ENCODE measurements at regions not wholly inside any gene's neighbourhood (a gene's known extent, or its start where the extent isn't known, plus 50 kb on each side); places are given as distances from the start of the nearest gene placed in this dataset.

DNA sequence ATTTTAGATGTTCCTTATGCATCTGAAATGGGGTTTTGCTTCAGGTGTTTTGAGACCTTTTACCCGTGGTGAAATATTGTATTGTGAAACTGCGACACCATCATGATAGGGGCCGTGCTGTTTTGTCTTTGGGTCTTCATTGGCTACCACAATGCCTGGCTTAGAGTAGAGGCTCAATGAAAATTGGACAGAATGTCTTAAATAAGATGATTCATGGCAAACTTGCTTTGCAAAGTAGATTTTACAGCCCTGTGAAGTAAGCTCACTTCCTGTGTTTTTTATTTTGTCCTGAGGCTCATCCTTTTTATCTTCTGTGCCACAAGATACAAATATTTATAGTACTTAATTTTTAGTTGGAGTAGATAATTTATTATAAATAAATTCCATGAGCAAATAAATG, 111.3 kb upstream of the FRMD6 start:
- Mint-ChIP-seq H3K4me3 (no peak overlapping the region), H3K27ac (no peak overlapping the region)
- WGBS (ENCODE audit: insufficient coverage) = 87% methylated on average over 3 of the region's 3 CpGs

DNA sequence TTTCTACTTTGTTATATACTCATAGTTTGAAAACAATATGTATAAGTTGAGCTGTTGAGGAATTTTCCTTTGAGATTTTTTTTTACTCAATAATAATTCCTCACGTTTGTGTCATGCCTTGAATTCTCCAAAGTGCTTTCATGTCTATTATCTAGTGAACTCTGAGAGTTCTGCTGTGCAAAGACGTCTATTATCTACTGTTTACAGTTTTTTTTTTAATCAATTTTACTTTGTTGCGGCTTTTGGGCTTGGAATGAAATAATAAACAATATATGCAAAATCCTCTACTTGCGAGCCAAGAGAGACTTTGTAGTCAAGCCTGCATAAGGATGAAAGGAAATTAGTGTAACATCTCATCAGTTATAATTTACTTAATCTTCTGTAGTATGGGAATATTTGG, 107.2 kb upstream of the FRMD6 start:
- ChIA-PET POLR2A (no interaction called here), CTCF (no interaction called here)
- no peaks in the 10 kb centered on the region for H3K4me1 Mint-ChIP-seq
- Histone ChIP-seq H3K4me3 (ENCODE audit: control insufficient read depth in 1 of 2, extremely low read depth in 1 of 2, low read length in 1 of 2) (no peak overlapping the region), H3K27me3 (replicated peaks in 1 of 2; ENCODE audit: control insufficient read depth in 2 of 2, extremely low read depth in 1 of 2, insufficient read depth in 2 of 2, low read length in 1 of 2) (no peaks in the 10 kb centered on the region), H3K4me1 (ENCODE audit: control insufficient read depth in 1 of 2, extremely low read depth in 1 of 2, insufficient read depth in 2 of 2, low read length in 2 of 2) (peaks cover 0 to 3% of the 10 kb centered on the region in 2 experiments), H3K36me3 (ENCODE audit: control insufficient read depth in 2 of 2, extremely low read depth in 1 of 2, insufficient read depth in 1 of 2, low read length in 1 of 2) (no peaks in the 10 kb centered on the region), H3K27ac (ENCODE audit: low read length) (no peak overlapping the region), H3K9me3 (no peaks in the 10 kb centered on the region)
- H3K27me3 Mint-ChIP-seq = peaks cover 16 to 20% of the 10 kb centered on the region in 2 donors
- no peak overlapping the region for H3K4me3 Mint-ChIP-seq
- no peaks in the 10 kb centered on the region for H3K9me3 Mint-ChIP-seq
- no peaks in the 10 kb centered on the region for H3K36me3 Mint-ChIP-seq
- no peak for ATAC-seq (replicated peaks in 1 of 4)
- no peak overlapping the region for H3K27ac Mint-ChIP-seq
- DNase-seq = no peak
- WGBS (ENCODE audit: insufficient coverage) = no CpG with 5 or more reads among the region's 4 CpGs

More for the DNA sequence above, 111.3 kb upstream of the FRMD6 start:
- Mint-ChIP-seq H3K27me3 (peaks cover 11% of the 10 kb centered on the region in 2 donors), H3K36me3 (no peaks in the 10 kb centered on the region), H3K9me3 (peaks cover 0 to 4% (median 0%) of the 10 kb centered on the region in 3 donors), H3K4me1 (no peaks in the 10 kb centered on the region)
- Histone ChIP-seq H3K27ac (ENCODE audit: low read length) (no peak overlapping the region), H3K27me3 (replicated peaks in 1 of 2; ENCODE audit: control insufficient read depth in 2 of 2, extremely low read depth in 1 of 2, insufficient read depth in 2 of 2, low read length in 1 of 2) (peaks cover 0 to 2% of the 10 kb centered on the region in 2 experiments), H3K4me3 (ENCODE audit: control insufficient read depth in 1 of 2, extremely low read depth in 1 of 2, low read length in 1 of 2) (no peak overlapping the region), H3K36me3 (ENCODE audit: control insufficient read depth in 2 of 2, extremely low read depth in 1 of 2, insufficient read depth in 1 of 2, low read length in 1 of 2) (no peaks in the 10 kb centered on the region), H3K9me3 (no peaks in the 10 kb centered on the region), H3K4me1 (ENCODE audit: control insufficient read depth in 1 of 2, extremely low read depth in 1 of 2, insufficient read depth in 2 of 2, low read length in 2 of 2) (peaks cover 0 to 3% of the 10 kb centered on the region in 2 experiments)
- DNase-seq (no peak), ATAC-seq (replicated peaks in 1 of 4) (no peak)
- ChIA-PET CTCF (interaction anchor here in 1 of 2 donors (0.5 kb wide), 1 partner anchor 1615 kb away, joined by 4 read pairs; no protein-coding TSS in a partner anchor), POLR2A (no interaction called here)

DNA sequence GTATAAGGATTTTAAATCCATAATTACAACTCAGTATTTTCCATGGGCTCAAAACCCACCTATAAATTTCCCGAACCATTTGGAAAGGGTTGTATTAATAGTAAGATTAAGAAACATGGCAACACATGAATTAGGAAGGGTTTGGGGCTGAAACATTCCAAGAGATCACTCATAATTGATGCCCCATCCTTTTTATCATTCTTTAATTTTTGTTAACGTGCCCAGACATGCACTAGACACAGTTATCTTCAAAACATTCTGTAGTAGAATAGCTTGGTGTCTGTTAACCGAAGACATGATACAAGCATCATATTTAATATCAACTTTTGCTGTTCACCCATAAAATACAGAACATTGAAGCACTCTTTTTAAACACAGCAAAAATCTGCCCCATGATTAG, 106.8 kb upstream of the FRMD6 start:
- Mint-ChIP-seq H3K9me3 (no peaks in the 10 kb centered on the region), H3K27me3 (peaks cover 16 to 20% of the 10 kb centered on the region in 2 donors), H3K27ac (no peak overlapping the region), H3K4me3 (no peak overlapping the region), H3K4me1 (no peaks in the 10 kb centered on the region), H3K36me3 (no peaks in the 10 kb centered on the region)
- ChIA-PET POLR2A (no interaction called here), CTCF (no interaction called here)
- H3K9me3 ChIP-seq = no peaks in the 10 kb centered on the region
- no peak overlapping the region for H3K4me3 ChIP-seq (ENCODE audit: control insufficient read depth in 1 of 2, extremely low read depth in 1 of 2, low read length in 1 of 2)
- H3K4me1 ChIP-seq (ENCODE audit: control insufficient read depth in 1 of 2, extremely low read depth in 1 of 2, insufficient read depth in 2 of 2, low read length in 2 of 2) = peaks cover 0 to 3% of the 10 kb centered on the region in 2 experiments
- no peak overlapping the region for H3K27ac ChIP-seq (ENCODE audit: low read length)
- no peaks in the 10 kb centered on the region for H3K36me3 ChIP-seq (ENCODE audit: control insufficient read depth in 2 of 2, extremely low read depth in 1 of 2, insufficient read depth in 1 of 2, low read length in 1 of 2)
- no peak for ATAC-seq (replicated peaks in 1 of 4)
- no peaks in the 10 kb centered on the region for H3K27me3 ChIP-seq (replicated peaks in 1 of 2; ENCODE audit: control insufficient read depth in 2 of 2, extremely low read depth in 1 of 2, insufficient read depth in 2 of 2, low read length in 1 of 2)
- no CpG with 5 or more reads among the region's 3 CpGs for WGBS (ENCODE audit: insufficient coverage)
- DNase-seq = no peak

DNA sequence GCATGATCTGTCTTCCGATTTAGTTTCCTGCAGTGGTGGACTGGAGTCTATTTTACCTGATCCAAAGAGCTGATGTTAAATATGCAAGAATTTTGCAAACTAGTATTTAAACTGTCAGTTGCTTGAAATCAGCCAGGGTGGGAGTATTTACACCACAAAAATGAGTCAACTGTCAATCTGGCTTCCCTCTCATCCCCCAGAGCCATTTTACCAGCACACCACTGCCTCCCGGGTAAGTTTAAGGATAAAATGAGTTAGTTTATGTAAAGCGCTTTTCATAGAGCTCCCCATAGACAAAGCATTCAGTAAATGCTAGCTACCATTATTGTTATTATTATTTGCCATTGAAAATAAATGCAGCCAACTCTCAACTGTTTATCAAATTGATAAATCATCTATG, 106.3 kb upstream of the FRMD6 start:
- H3K36me3 Mint-ChIP-seq = no peaks in the 10 kb centered on the region
- ChIA-PET CTCF (no interaction called here), POLR2A (no interaction called here)
- no peak overlapping the region for H3K27ac ChIP-seq (ENCODE audit: low read length)
- H3K4me1 Mint-ChIP-seq = no peaks in the 10 kb centered on the region
- H3K27ac Mint-ChIP-seq = no peak overlapping the region
- H3K27me3 Mint-ChIP-seq = peaks cover 16 to 20% of the 10 kb centered on the region in 2 donors
- H3K9me3 Mint-ChIP-seq = no peaks in the 10 kb centered on the region
- no peaks in the 10 kb centered on the region for H3K36me3 ChIP-seq (ENCODE audit: control insufficient read depth in 2 of 2, extremely low read depth in 1 of 2, insufficient read depth in 1 of 2, low read length in 1 of 2)
- no peak overlapping the region for H3K4me3 ChIP-seq (ENCODE audit: control insufficient read depth in 1 of 2, extremely low read depth in 1 of 2, low read length in 1 of 2)
- H3K9me3 ChIP-seq = no peaks in the 10 kb centered on the region
- no peak for DNase-seq
- WGBS (ENCODE audit: insufficient coverage) = 100% methylated on average over 1 of the region's 3 CpGs
- no peak for ATAC-seq (replicated peaks in 1 of 4)
- H3K4me3 Mint-ChIP-seq = no peak overlapping the region
- H3K27me3 ChIP-seq (replicated peaks in 1 of 2; ENCODE audit: control insufficient read depth in 2 of 2, extremely low read depth in 1 of 2, insufficient read depth in 2 of 2, low read length in 1 of 2) = peaks cover 0 to 4% of the 10 kb centered on the region in 2 experiments
- peaks cover 0 to 2% of the 10 kb centered on the region in 2 experiments for H3K4me1 ChIP-seq (ENCODE audit: control insufficient read depth in 1 of 2, extremely low read depth in 1 of 2, insufficient read depth in 2 of 2, low read length in 2 of 2)

DNA sequence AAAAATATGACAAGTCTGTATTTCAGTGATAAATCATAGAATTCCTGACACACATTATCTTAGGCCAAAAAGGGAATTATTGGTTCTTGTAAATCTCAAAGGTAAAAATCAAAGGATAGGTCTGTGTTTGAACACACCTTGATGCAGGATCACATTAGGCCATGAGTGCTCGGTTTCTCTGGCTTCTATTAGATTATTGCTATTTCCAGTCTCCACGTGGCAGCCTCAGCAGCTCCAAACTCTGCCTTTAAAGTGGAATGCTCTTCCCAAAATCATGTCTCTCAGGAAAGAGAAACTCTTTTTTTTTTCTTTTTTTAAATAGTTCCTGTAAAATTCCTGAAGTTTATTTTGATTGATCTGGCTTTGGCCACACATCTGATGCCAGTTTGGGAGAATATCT, 105.6 kb upstream of the FRMD6 start:
- 40% methylated on average over 1 of the region's 2 CpGs for WGBS (ENCODE audit: insufficient coverage)
- Histone ChIP-seq H3K36me3 (ENCODE audit: control insufficient read depth in 2 of 2, extremely low read depth in 1 of 2, insufficient read depth in 1 of 2, low read length in 1 of 2) (no peaks in the 10 kb centered on the region), H3K27ac (ENCODE audit: low read length) (no peak overlapping the region), H3K27me3 (replicated peaks in 1 of 2; ENCODE audit: control insufficient read depth in 2 of 2, extremely low read depth in 1 of 2, insufficient read depth in 2 of 2, low read length in 1 of 2) (peaks cover 0 to 5% of the 10 kb centered on the region in 2 experiments), H3K4me1 (ENCODE audit: control insufficient read depth in 1 of 2, extremely low read depth in 1 of 2, insufficient read depth in 2 of 2, low read length in 2 of 2) (no peaks in the 10 kb centered on the region), H3K4me3 (ENCODE audit: control insufficient read depth in 1 of 2, extremely low read depth in 1 of 2, low read length in 1 of 2) (no peak overlapping the region), H3K9me3 (no peaks in the 10 kb centered on the region)
- DNase-seq (no peak), ATAC-seq (replicated peaks in 1 of 4) (no peak)
- H3K27ac Mint-ChIP-seq = no peak overlapping the region
- ChIA-PET CTCF (interaction anchor here in 1 of 2 donors (0.7 kb wide), 1 partner anchor 21 kb away, joined by 6 read pairs; no protein-coding TSS in a partner anchor), POLR2A (no interaction called here)
- no peak overlapping the region for H3K4me3 Mint-ChIP-seq
- H3K27me3 Mint-ChIP-seq = peaks cover 21 to 24% of the 10 kb centered on the region in 2 donors
- H3K4me1 Mint-ChIP-seq = no peaks in the 10 kb centered on the region
- no peaks in the 10 kb centered on the region for H3K9me3 Mint-ChIP-seq
- no peaks in the 10 kb centered on the region for H3K36me3 Mint-ChIP-seq

DNA sequence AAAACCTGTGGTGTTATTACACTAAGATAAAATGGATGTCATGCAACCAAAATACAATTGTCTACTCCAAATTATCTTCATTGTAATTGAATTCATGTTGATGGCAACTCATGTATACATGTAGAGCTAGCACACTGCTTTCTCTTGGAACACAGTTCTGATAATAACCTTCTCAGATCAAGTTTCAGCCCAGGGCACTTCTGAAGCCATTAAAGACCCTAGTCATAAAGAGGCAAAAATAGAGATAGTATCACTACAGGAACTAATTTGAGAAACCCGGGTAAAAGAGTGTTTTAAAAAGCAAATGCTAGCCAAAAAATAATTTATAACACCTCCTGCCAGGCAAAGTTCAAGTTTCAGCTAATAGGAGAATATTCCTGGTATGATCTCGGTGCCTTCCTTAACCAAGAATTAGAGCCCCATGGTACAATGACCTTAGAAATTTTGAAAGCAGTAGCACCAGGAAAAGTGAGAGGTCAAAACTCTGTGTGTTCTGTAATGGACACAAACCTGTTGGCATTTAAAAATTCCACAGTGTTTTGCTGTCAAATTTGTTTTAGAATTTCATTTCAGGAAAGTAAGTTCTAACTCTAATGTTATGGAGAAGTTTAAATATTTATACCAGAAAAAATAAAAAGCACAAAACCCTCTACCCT, 105.0 kb upstream of the FRMD6 start:
- CTCF ChIA-PET = no interaction called here
- ATAC-seq (replicated peaks in 1 of 4) (no peak), DNase-seq (no peak)
- no peaks in the 10 kb centered on the region for H3K4me1 Mint-ChIP-seq
- H3K9me3 Mint-ChIP-seq = no peaks in the 10 kb centered on the region
- H3K36me3 Mint-ChIP-seq = no peaks in the 10 kb centered on the region
- no peak overlapping the region for H3K4me3 ChIP-seq (ENCODE audit: control insufficient read depth in 1 of 2, extremely low read depth in 1 of 2, low read length in 1 of 2)
- H3K4me1 ChIP-seq (ENCODE audit: control insufficient read depth in 1 of 2, extremely low read depth in 1 of 2, insufficient read depth in 2 of 2, low read length in 2 of 2) = no peaks in the 10 kb centered on the region
- no peak overlapping the region for H3K4me3 Mint-ChIP-seq
- peaks cover 0 to 5% of the 10 kb centered on the region in 2 experiments for H3K27me3 ChIP-seq (replicated peaks in 1 of 2; ENCODE audit: control insufficient read depth in 2 of 2, extremely low read depth in 1 of 2, insufficient read depth in 2 of 2, low read length in 1 of 2)
- H3K27ac Mint-ChIP-seq = no peak overlapping the region
- H3K27ac ChIP-seq (ENCODE audit: low read length) = no peak overlapping the region
- whole genome bisulfite sequencing (ENCODE audit: insufficient coverage) = no CpG with 5 or more reads among the region's 2 CpGs
- peaks cover 17 to 24% of the 10 kb centered on the region in 2 donors for H3K27me3 Mint-ChIP-seq
- POLR2A ChIA-PET = no interaction called here
- H3K36me3 ChIP-seq (ENCODE audit: control insufficient read depth in 2 of 2, extremely low read depth in 1 of 2, insufficient read depth in 1 of 2, low read length in 1 of 2) = no peaks in the 10 kb centered on the region
- H3K9me3 ChIP-seq = no peaks in the 10 kb centered on the region

DNA sequence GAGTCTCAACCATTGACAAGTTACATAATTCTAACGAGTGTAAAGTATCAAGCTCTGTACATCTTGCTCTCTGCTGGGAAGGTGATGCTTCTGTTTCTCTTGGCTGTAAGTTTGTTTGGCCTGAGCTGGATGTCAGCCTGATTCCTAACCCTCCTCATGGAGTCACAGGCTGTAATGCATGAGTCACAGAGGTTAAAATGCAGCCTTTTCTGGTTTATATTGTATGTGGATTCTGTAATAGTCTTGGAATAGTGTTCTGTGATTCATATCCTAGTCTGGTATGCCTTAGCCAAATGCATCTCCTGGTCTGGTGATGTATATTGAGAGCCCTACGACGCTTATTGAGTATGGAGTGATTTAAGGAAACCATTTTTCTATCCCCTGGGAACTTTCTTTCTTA, 104.5 kb upstream of the FRMD6 start:
- Histone ChIP-seq H3K4me3 (ENCODE audit: control insufficient read depth in 1 of 2, extremely low read depth in 1 of 2, low read length in 1 of 2) (no peak overlapping the region), H3K36me3 (ENCODE audit: control insufficient read depth in 2 of 2, extremely low read depth in 1 of 2, insufficient read depth in 1 of 2, low read length in 1 of 2) (no peaks in the 10 kb centered on the region), H3K27me3 (replicated peaks in 1 of 2; ENCODE audit: control insufficient read depth in 2 of 2, extremely low read depth in 1 of 2, insufficient read depth in 2 of 2, low read length in 1 of 2) (peaks cover 0 to 5% of the 10 kb centered on the region in 2 experiments), H3K9me3 (no peaks in the 10 kb centered on the region), H3K27ac (ENCODE audit: low read length) (no peak overlapping the region), H3K4me1 (ENCODE audit: control insufficient read depth in 1 of 2, extremely low read depth in 1 of 2, insufficient read depth in 2 of 2, low read length in 2 of 2) (no peaks in the 10 kb centered on the region)
- H3K9me3 Mint-ChIP-seq = no peaks in the 10 kb centered on the region
- no peaks in the 10 kb centered on the region for H3K36me3 Mint-ChIP-seq
- H3K4me1 Mint-ChIP-seq = no peaks in the 10 kb centered on the region
- CTCF ChIA-PET = no interaction called here
- no peak overlapping the region for H3K4me3 Mint-ChIP-seq
- DNase-seq (no peak), ATAC-seq (replicated peaks in 1 of 4) (no peak)
- WGBS (ENCODE audit: insufficient coverage) = no CpG with 5 or more reads among the region's 3 CpGs
- H3K27ac Mint-ChIP-seq = no peak overlapping the region
- POLR2A ChIA-PET = no interaction called here
- peaks cover 17 to 22% of the 10 kb centered on the region in 2 donors for H3K27me3 Mint-ChIP-seq

All from T-cell (primary cell).